GM18499 (cell line): ENCODE measurements at regions not wholly inside any gene's neighbourhood (a gene's known extent, or its start where the extent isn't known, plus 50 kb on each side); places are given as distances from the start of the nearest gene placed in this dataset.

Source experiments
- ATAC-seq: cut with Tn5 transposase; IDR thresholded peaks from one replicate; pipeline ENCODE4 v1.9.1; 2021; ENCODE audit warnings: moderate number of reproducible peaks; ENCODE audit not compliant: insufficient read depth, unreplicated experiment

- no peak for ATAC-seq
Measured at GRCh38 chr10:28778524-28778923, 101.2 kb downstream of the BAMBI start.

DNA sequence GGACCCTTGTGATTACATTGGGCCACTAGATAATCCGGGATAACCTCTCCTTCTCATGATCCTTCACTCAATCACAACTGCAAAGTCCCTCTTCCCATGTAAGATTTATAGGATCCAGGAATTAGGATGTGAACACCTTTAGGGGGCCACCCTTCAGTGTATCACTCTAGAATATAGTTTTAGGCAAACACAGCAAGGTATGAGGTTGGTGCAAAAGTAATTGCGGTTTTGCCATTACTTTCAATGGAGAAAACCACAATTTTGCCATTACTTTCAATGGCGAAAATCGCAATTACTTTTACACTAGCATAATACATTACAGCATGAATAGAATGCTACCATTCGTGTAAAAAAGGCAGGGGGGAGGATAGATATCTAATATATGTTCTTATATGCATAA is 104.0 kb downstream of the BAMBI start:
- no peak for ATAC-seq

GRCh38 chr10:28783087-28783486 is 105.8 kb downstream of the BAMBI start:
- no peak for ATAC-seq

DNA sequence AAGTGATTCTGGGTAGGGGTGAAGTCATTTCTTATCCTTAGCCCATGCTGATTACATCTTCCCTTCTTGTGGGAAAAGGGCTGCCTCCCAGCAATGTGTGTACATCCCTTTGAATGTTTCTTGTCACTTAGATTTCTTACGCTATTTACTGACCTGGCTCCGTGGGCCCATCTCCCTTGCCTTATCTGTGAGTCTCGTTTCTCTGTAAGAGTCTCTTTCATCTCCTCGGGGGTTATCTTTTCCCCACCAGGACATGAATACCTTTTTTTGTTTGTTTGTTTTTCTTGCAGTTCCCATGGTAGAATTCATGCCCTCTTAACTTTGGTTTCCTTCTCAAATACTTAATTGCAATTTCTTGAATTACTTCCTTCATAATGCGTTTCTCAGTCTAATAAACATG is 107.7 kb downstream of the BAMBI start:
- ATAC-seq = no peak

GRCh38 chr10:28788252-28788651 is 110.9 kb downstream of the BAMBI start:
- ATAC-seq = no peak

DNA sequence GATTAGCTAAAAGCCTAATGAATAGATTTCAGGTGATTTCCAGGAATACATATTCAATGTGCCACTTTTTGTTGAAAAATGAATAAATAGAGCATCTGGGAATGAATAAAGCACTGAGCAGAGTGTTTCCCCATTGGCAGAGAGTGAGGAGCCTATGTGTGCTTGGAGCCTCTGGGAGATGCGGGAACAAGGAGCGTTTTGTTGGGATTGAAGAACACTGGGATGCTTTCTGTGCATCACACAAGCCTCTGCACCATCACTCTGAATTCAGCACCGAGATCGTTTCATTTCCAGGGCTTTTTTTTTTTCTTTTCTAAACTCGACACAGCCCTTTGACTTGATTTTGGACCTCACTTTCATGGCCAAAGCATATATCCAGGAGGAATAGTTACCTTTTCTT is 111.4 kb downstream of the BAMBI start:
- no peak for ATAC-seq

DNA sequence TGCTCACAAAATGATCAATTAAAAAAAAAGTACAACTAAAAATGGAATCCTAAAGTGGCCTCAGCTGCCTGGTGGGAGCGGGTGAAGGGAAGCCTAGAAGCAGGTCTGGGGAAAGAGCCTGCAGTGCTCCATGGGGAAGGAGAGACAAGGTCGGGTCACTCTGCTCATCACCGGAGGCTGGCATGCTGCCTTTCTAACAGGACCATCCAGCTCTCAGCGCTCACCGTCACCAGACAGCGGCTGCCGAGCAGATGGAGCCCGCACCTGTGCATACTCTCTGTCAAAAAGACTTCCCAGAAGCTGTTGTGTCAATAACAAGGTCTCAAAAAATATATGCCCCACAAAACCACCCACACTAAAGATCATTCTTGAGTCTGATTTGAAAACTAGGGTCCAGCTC is 112.8 kb downstream of the BAMBI start:
- ATAC-seq = no peak

GRCh38 chr10:28793482-28793881 is 116.2 kb downstream of the BAMBI start:
- ATAC-seq = no peak

- no peak for ATAC-seq
Measured at GRCh38 chr10:28794986-28795385, 117.7 kb downstream of the BAMBI start.

GRCh38 chr10:28796606-28797512 is 119.5 kb downstream of the BAMBI start:
- ATAC-seq = no peak

- no peak for ATAC-seq
Measured at GRCh38 chr10:28797904-28798371, 120.6 kb downstream of the BAMBI start.

DNA sequence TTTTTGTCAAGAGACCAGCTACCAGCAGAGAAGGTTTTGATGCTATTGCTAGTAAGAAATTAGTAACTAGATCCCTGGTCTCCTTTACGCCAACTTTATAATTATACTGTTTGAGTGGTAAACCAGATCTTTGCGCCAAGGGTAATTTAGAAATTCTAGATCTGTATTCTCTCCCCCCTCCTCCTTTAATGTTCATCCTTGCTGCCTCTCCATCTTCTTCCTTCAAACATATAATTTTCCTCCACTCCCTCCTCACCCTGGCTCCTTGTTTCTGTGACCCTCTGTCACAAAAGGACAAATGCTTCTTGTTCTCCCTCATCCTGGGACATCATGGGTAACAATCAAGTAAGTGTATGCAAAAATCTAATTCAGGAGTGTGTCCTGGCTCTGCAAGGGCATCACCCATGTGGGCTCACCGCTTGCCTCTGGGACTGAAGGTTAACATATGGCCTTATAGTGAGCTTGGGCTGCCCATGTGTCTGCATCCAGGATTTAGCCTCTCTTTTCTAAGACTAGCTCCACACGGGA is 121.2 kb downstream of the BAMBI start:
- no peak for ATAC-seq

DNA sequence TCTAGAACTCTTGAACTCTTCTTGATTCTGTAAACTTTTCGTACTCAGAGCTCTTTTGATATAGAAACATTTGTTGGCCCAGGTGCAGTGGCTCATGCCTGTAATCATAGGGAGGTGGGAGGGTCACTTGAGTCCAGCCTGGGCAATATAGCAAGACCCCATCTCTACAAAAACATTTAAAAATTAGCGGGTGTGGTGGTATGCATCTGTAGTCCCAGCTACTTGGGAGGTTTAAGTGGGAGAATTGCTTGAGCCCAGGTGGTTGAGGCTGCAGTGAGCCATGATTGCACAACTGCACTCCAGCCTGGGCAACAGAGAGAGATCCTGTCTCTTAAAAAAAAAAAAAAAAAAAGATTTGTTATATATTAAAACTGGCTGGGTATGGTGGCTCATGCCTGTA is 121.6 kb downstream of the BAMBI start:
- ATAC-seq = no peak

- no peak for ATAC-seq
Measured at GRCh38 chr10:28800144-28800543, 122.8 kb downstream of the BAMBI start.

GRCh38 chr10:28801247-28801646 is 123.9 kb downstream of the BAMBI start:
- no peak for ATAC-seq

DNA sequence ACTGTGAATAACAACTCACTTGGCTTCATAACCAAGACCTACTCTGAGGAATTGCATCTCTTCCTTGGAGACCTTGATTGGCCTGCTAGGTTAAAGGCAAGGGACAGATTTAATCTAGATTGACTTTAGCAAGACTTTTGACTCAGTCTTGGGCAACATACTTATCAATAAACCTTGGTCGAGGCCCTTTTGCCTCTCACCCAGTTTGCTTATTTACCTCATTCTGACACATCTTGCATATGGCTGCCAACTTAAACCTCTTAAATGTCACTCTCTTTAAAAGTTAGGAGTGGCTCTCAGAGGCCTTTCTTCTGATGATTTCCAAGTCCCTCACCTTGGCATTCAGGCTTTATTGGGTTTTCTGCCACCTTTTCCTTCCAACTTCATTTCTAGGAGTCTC is 124.5 kb downstream of the BAMBI start:
- ATAC-seq = no peak

DNA sequence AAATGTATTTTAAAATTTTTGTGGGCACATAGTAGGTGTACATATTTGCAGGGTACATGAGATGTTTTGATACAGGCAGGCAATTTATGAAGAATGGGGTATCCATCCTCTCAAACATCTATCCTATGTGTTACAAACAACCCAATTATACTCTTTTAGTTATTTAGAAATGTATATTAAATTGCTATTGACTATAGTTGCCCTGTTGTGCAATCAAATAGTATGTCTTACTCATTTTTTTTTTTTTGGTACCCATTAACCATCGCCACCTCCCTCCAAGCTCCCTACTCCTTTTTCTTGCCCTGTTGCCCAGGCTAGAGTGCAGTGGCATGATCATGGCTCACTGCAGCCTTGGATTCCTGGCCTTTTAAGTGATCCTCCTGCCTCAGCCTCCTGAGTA is 128.1 kb downstream of the BAMBI start:
- no peak for ATAC-seq

DNA sequence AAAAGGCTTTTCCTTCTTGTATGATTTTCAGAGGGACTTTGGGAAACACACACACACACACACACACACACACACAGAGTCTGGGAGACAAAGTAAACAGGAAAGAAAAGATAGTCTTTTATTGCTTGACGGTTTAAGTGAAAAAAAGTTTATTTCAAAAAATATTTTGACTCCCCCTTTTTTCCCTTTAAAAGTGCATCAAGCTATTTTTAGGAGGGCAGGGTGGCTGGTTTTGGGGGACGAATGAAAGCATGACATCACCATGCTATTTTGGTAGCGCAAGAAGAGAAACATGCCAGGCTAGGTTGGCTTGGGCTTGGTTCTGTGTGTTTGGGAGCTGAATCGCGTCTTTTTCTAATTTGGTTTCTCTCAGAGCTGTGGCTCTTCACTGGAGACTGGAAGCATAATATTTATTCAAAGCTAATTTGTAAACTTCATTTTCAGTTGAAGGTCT is 129.2 kb downstream of the BAMBI start:
- no peak for ATAC-seq

GRCh38 chr10:28806951-28807759 is 129.8 kb downstream of the BAMBI start:
- ATAC-seq = no peak

DNA sequence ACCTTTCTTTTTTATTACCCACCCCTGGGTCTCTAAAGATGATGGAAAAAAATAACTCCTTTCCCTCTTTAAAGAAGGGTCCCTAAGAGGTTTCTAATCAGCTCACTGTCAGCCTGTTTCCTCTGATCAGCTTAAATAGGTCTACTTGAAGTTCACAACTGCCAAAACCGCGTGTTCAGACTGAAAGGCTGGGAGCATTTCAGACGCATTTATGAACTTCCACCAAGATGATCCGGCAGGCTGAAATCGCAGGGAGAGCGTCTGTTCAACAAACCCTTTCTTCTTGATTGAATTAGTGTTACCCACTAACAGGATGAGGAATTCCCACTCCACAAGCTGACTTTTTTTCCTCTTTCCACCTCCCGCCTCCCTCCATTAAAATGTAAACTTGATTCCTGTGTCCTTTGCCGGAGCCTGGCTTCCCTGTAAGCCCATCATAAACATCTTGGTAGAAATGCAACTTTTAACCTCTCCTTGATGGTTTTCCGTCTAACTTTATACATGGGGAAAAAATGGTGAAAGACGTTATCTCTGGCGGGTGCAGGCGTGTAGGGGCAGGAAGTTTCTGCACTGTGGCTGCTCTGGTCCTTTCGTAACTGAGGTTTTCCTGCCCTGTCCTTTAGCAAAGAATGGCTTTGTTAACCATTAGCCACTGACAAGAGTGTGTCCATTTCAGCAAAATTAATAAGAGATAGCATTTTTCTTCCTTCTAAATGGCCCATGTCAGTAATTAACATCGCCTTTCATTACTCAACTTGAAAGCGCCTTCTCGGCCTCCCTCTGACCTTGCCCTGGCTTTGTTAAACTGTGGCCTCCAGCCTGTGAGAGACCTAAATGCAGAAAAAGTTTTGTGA is 130.7 kb downstream of the BAMBI start:
- ATAC-seq = no peak
